HCT116 (cell line): ENCODE measurements at regions not wholly inside any gene's neighbourhood (a gene's known extent, or its start where the extent isn't known, plus 50 kb on each side); places are given as distances from the start of the nearest gene placed in this dataset.

ENCODE experiments used
- ATAC-seq: fragments of 200-7000 bp; cut with Tn5 transposase; 2 replicates; pipeline ENCODE4 v1.9.1; 2020; ENCODE audit warnings: mild to moderate bottlenecking, moderate library complexity
- BruUV-seq: library from RNA; stranded (reverse); fragments of 400-500 nt; replicated peaks from 2 replicates; lab custom pipeline; 2021; lab: Mats Ljungman, UMichigan
- CTCF ChIA-PET: fragments of 300-600 bp; sonication (Branson Sonifier 250); formaldehyde crosslinking; loops from one replicate; lab custom pipeline; 2021; ENCODE audit warnings: antibody characterized with exemption; lab: Charles Lee
- POLR2A ChIA-PET: fragments of 300-600, 350-600 bp; sonication (Branson Sonifier 250); formaldehyde crosslinking; loops from one replicate; lab custom pipeline; 2021; ENCODE audit warnings: antibody characterized with exemption; lab: Charles Lee
- RAD21 ChIA-PET, 2 experiments: fragments of 300-600 bp; sonication (Branson Sonifier 250); formaldehyde crosslinking; loops; one replicate each; lab custom pipeline; 2023; ENCODE audit warnings: low total read pairs in 2 of 2; ENCODE audit not compliant: uncharacterized antibody in 2 of 2, unreplicated experiment in 2 of 2, low non-redundant PET in 1 of 2; lab: Charles Lee
- DNase-seq: peaks from one replicate; pipeline ENCODE4 v3.0.0-alpha.2; 2010; ENCODE audit warnings: low read depth, low spot score
- H2AFZ ChIP-seq: fragments of 200-600 bp; shearing (Covaris generic), sonication (generic); 2 replicates; pipeline ENCODE4 v1.6.1; 2017; ENCODE audit warnings: low read depth, mixed run types, mixed read lengths, antibody characterized with exemption, low read length; ENCODE audit not compliant: poor library complexity, severe bottlenecking
- H3K27ac ChIP-seq: 2 replicates; pipeline ENCODE4 v1.5.1; 2012; ENCODE audit warnings: low read depth, low read length
- H3K27me3 ChIP-seq: fragments of 200-600 bp; sonication (generic); 2 replicates; pipeline ENCODE4 v1.6.1; 2016; ENCODE audit warnings: mixed run types, low read length, mixed read lengths; ENCODE audit not compliant: insufficient read depth
- H3K36me3 ChIP-seq, 2 experiments: fragments of 200-500 bp in 1 of 2; fragments of 200-600 bp in 1 of 2; sonication (Bioruptor generic) in 1 of 2; sonication (generic) in 1 of 2; 2 replicates each; pipeline versions ENCODE4 v1.5.1 to v1.6.1; 2014 to 2016; ENCODE audit warnings: low read length in 2 of 2, inconsistent platforms in 1 of 2, mixed read lengths in 1 of 2, mixed run types in 1 of 2; ENCODE audit not compliant: insufficient read depth in 2 of 2, control insufficient read depth in 1 of 2
- H3K4me1 ChIP-seq, 2 experiments: fragments of 200-600 bp in 1 of 2; sonication (generic) in 1 of 2; 2 replicates each; pipeline versions ENCODE4 v1.5.1 to v1.6.1; 2012 to 2017; ENCODE audit warnings: low read length in 2 of 2, inconsistent platforms in 1 of 2, mild to moderate bottlenecking in 1 of 2, mixed read lengths in 1 of 2, mixed run types in 1 of 2, moderate library complexity in 1 of 2; ENCODE audit not compliant: insufficient read depth in 2 of 2, control insufficient read depth in 1 of 2
- H3K4me2 ChIP-seq: fragments of 200-600 bp; sonication (generic); 2 replicates; pipeline ENCODE4 v1.6.1; 2017; ENCODE audit warnings: mixed run types, low read length, mixed read lengths
- H3K4me3 ChIP-seq, 2 experiments: fragments of 200-600 bp in 1 of 2; sonication (generic) in 1 of 2; replicated peaks in 1 of 2; 2 replicates each; pipeline ENCODE4 v1.5.1; 2011 to 2016; ENCODE audit warnings: low read length in 2 of 2, control low read depth in 1 of 2, low read depth in 1 of 2, mild to moderate bottlenecking in 1 of 2, mixed read lengths in 1 of 2, mixed run types in 1 of 2
- H3K79me2 ChIP-seq: fragments of 200-600 bp; sonication (generic); 2 replicates; pipeline ENCODE4 v1.6.1; 2017; ENCODE audit warnings: mild to moderate bottlenecking, mixed run types, low read length, moderate library complexity, mixed read lengths; ENCODE audit not compliant: insufficient read depth
- H3K9ac ChIP-seq: fragments of 200-600 bp; sonication (generic); 2 replicates; pipeline ENCODE4 v1.6.1; 2016; ENCODE audit warnings: low read length, mixed read lengths
- H3K9me2 ChIP-seq: fragments of 200-600 bp; sonication (generic), shearing (Covaris generic); 2 replicates; pipeline ENCODE4 v1.6.1; 2017; ENCODE audit warnings: mixed run types, mild to moderate bottlenecking, moderate library complexity; ENCODE audit not compliant: insufficient read depth
- H3K9me3 ChIP-seq, 2 experiments: fragments of 200-500 bp in 1 of 2; fragments of 200-600 bp in 1 of 2; sonication (Bioruptor generic) in 1 of 2; sonication (generic) in 1 of 2; 2 replicates each; pipeline ENCODE4 v1.6.1; 2014 to 2017; ENCODE audit warnings: low read length in 2 of 2, mixed read lengths in 2 of 2, inconsistent platforms in 1 of 2, low read depth in 1 of 2, mild to moderate bottlenecking in 1 of 2, mixed run types in 1 of 2, moderate library complexity in 1 of 2; ENCODE audit not compliant: control insufficient read depth in 1 of 2, insufficient read depth in 1 of 2
- H4K20me1 ChIP-seq: fragments of 200-600 bp; sonication (generic), shearing (Covaris generic); 2 replicates; pipeline ENCODE4 v1.6.1; 2017; ENCODE audit warnings: mixed run types, mild to moderate bottlenecking, moderate library complexity; ENCODE audit not compliant: insufficient read depth
- CBX3 ChIP-seq: IDR thresholded peaks from 2 replicates; pipeline ENCODE4 v1.6.1; 2012; ENCODE audit warnings: low read depth
- CEBPB ChIP-seq: IDR thresholded peaks from 2 replicates; pipeline ENCODE4 v1.6.1; 2012; ENCODE audit warnings: low read depth
- EZH2phosphoT487 ChIP-seq: fragments of 200-600 bp; IDR thresholded peaks from 2 replicates; pipeline ENCODE4 v1.6.1; 2018; ENCODE audit warnings: antibody characterized with exemption, borderline replicate concordance
- FOSL1 ChIP-seq: IDR thresholded peaks from 2 replicates; pipeline ENCODE4 v1.6.1; 2012; ENCODE audit warnings: low read depth
- SIN3A ChIP-seq: IDR thresholded peaks from 2 replicates; pipeline ENCODE4 v1.6.1; 2012; ENCODE audit warnings: low read depth
- SP1 ChIP-seq: IDR thresholded peaks from 2 replicates; pipeline ENCODE4 v1.6.1; 2012; ENCODE audit warnings: low read depth
- ZFX ChIP-seq: fragments of 450-650 bp; IDR thresholded peaks from 2 replicates; pipeline ENCODE4 v1.6.1; 2017
- intact Hi-C: fragments of 100-400 bp; cut with micrococcal nuclease; formaldehyde crosslinking; loops from 2 replicates; pipeline ENCODE4 v1.10.0; 2022
- TF ChIP-seq, protein P1 (sequence below): IDR thresholded peaks from 2 replicates; pipeline ENCODE4 v1.6.1; 2012; ENCODE audit warnings: low read depth
- TF ChIP-seq, protein P2 (sequence below), 3 experiments: fragments of 200-600 bp in 1 of 3; sonication (generic) in 1 of 3; IDR thresholded peaks in 2 of 3; conservative IDR thresholded peaks in 1 of 3; 2 replicates each; pipeline ENCODE4 v1.5.1; 2012 to 2017; ENCODE audit warnings: low read depth in 2 of 3, low read length in 2 of 3, antibody characterized with exemption in 1 of 3, borderline replicate concordance in 1 of 3, control low read depth in 1 of 3, mild to moderate bottlenecking in 1 of 3, mixed read lengths in 1 of 3, mixed run types in 1 of 3, moderate library complexity in 1 of 3; ENCODE audit not compliant: insufficient read depth in 1 of 3
- TF ChIP-seq, protein P3 (sequence below): IDR thresholded peaks from 2 replicates; pipeline ENCODE4 v1.6.1; 2012
- TF ChIP-seq, protein P4 (sequence below): IDR thresholded peaks from 2 replicates; pipeline ENCODE4 v1.6.1; 2011; ENCODE audit warnings: mild to moderate bottlenecking, low read length, moderate library complexity; ENCODE audit not compliant: insufficient replicate concordance; ENCODE audit errors: extremely low read depth
- TF ChIP-seq, protein P5 (sequence below): IDR thresholded peaks from 2 replicates; pipeline ENCODE4 v1.6.1; 2012

DNA sequence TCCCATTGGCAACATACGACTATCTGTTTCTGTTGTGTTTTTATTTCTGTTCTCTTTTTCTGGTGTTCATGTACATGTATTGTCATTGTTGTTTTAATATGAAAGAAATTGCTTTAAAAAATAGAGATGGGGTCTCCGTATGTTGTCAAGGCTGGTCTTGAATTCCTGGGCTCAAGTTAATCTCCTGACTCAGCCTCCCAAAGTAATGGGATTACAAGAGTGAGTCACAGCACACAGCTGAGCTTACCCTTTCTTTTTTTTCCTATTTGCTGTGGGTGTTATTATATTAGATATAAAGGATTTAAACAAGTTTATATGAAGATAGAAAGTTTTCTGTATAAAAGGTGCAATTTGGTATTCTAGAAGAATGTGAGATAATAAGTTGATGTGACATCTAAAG is 554.6 kb downstream of the DSC3 start:
- no peaks in the 10 kb centered on the region for H3K36me3 ChIP-seq
- CTCF ChIA-PET, result no interaction called here
- H3K4me2 ChIP-seq, result no peak overlapping the region
- H3K27me3 ChIP-seq, result no peaks in the 10 kb centered on the region
- no peaks in the 10 kb centered on the region for H4K20me1 ChIP-seq
- no TSS peak for BruUV-seq
- ATAC-seq (no peak), DNase-seq (no peak)
- RAD21 ChIA-PET, result no interaction called here
- TF ChIP-seq, protein P1, sequence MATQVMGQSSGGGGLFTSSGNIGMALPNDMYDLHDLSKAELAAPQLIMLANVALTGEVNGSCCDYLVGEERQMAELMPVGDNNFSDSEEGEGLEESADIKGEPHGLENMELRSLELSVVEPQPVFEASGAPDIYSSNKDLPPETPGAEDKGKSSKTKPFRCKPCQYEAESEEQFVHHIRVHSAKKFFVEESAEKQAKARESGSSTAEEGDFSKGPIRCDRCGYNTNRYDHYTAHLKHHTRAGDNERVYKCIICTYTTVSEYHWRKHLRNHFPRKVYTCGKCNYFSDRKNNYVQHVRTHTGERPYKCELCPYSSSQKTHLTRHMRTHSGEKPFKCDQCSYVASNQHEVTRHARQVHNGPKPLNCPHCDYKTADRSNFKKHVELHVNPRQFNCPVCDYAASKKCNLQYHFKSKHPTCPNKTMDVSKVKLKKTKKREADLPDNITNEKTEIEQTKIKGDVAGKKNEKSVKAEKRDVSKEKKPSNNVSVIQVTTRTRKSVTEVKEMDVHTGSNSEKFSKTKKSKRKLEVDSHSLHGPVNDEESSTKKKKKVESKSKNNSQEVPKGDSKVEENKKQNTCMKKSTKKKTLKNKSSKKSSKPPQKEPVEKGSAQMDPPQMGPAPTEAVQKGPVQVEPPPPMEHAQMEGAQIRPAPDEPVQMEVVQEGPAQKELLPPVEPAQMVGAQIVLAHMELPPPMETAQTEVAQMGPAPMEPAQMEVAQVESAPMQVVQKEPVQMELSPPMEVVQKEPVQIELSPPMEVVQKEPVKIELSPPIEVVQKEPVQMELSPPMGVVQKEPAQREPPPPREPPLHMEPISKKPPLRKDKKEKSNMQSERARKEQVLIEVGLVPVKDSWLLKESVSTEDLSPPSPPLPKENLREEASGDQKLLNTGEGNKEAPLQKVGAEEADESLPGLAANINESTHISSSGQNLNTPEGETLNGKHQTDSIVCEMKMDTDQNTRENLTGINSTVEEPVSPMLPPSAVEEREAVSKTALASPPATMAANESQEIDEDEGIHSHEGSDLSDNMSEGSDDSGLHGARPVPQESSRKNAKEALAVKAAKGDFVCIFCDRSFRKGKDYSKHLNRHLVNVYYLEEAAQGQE, result no peak
- TF ChIP-seq CEBPB (no peak), FOSL1 (no peak), EZH2phosphoT487 (no peak), ZFX (no peak), SIN3A (no peak), CBX3 (no peak), SP1 (no peak)
- TF ChIP-seq, protein P2, sequence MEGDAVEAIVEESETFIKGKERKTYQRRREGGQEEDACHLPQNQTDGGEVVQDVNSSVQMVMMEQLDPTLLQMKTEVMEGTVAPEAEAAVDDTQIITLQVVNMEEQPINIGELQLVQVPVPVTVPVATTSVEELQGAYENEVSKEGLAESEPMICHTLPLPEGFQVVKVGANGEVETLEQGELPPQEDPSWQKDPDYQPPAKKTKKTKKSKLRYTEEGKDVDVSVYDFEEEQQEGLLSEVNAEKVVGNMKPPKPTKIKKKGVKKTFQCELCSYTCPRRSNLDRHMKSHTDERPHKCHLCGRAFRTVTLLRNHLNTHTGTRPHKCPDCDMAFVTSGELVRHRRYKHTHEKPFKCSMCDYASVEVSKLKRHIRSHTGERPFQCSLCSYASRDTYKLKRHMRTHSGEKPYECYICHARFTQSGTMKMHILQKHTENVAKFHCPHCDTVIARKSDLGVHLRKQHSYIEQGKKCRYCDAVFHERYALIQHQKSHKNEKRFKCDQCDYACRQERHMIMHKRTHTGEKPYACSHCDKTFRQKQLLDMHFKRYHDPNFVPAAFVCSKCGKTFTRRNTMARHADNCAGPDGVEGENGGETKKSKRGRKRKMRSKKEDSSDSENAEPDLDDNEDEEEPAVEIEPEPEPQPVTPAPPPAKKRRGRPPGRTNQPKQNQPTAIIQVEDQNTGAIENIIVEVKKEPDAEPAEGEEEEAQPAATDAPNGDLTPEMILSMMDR (IDR thresholded peaks at IDR 0.05 in 2 of 3, conservative IDR thresholded peaks at IDR 0.05 in 1 of 3; ENCODE audit: borderline replicate concordance in 1 of 3, insufficient read depth in 1 of 3, low read depth in 2 of 3, low read length in 2 of 3), result no peak
- TF ChIP-seq, protein P3, sequence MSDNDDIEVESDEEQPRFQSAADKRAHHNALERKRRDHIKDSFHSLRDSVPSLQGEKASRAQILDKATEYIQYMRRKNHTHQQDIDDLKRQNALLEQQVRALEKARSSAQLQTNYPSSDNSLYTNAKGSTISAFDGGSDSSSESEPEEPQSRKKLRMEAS, result no peak
- TF ChIP-seq, protein P4, sequence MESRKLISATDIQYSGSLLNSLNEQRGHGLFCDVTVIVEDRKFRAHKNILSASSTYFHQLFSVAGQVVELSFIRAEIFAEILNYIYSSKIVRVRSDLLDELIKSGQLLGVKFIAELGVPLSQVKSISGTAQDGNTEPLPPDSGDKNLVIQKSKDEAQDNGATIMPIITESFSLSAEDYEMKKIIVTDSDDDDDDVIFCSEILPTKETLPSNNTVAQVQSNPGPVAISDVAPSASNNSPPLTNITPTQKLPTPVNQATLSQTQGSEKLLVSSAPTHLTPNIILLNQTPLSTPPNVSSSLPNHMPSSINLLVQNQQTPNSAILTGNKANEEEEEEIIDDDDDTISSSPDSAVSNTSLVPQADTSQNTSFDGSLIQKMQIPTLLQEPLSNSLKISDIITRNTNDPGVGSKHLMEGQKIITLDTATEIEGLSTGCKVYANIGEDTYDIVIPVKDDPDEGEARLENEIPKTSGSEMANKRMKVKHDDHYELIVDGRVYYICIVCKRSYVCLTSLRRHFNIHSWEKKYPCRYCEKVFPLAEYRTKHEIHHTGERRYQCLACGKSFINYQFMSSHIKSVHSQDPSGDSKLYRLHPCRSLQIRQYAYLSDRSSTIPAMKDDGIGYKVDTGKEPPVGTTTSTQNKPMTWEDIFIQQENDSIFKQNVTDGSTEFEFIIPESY, result no peak
- TF ChIP-seq, protein P5, sequence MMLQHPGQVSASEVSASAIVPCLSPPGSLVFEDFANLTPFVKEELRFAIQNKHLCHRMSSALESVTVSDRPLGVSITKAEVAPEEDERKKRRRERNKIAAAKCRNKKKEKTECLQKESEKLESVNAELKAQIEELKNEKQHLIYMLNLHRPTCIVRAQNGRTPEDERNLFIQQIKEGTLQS, result no peak
- no peaks in the 10 kb centered on the region for H3K4me1 ChIP-seq
- POLR2A ChIA-PET, result no interaction called here
- H3K9me2 ChIP-seq, result no peaks in the 10 kb centered on the region
- H3K9me3 ChIP-seq, result no peaks in the 10 kb centered on the region; a peak in 1 of 4 replicates
- no peak overlapping the region for H3K9ac ChIP-seq
- intact Hi-C loops, result no loop called here
- no peak overlapping the region for H2AFZ ChIP-seq
- no peak overlapping the region for H3K4me3 ChIP-seq
- H3K27ac ChIP-seq, result no peak overlapping the region
- H3K79me2 ChIP-seq, result no peaks in the 10 kb centered on the region
